ENCODE measurements at regions not wholly inside any gene's neighbourhood (a gene's known extent, or its start where the extent isn't known, plus 50 kb on each side); places are given as distances from the start of the nearest gene placed in this dataset.

- Mint-ChIP-seq H3K27me3 (ENCODE audit: low read depth) (no peaks in the 10 kb centered on the region), H3K4me1 (no peaks in the 10 kb centered on the region), H3K4me3 (no peak overlapping the region), H3K36me3 (no peaks in the 10 kb centered on the region), H3K27ac (no peak overlapping the region), H3K9me3 (no peaks in the 10 kb centered on the region)
- peak; percentile 46; the same call in 1 of the 2 replicates for ATAC-seq
- POLR2A ChIA-PET, result no interaction called here
- no peak for DNase-seq (ENCODE audit: low spot score)
- no peak for TF ChIP-seq ATF6 (CRISPR knock-in tag; IDR thresholded peaks at IDR 0.05)
- CTCF ChIA-PET, result no interaction called here
Observed at GRCh38 chr4:71288875-71289274, 49.9 kb upstream of the SLC4A4 start.
